ENCODE measurements at regions not wholly inside any gene's neighbourhood (a gene's known extent, or its start where the extent isn't known, plus 50 kb on each side); places are given as distances from the start of the nearest gene placed in this dataset.

DNA sequence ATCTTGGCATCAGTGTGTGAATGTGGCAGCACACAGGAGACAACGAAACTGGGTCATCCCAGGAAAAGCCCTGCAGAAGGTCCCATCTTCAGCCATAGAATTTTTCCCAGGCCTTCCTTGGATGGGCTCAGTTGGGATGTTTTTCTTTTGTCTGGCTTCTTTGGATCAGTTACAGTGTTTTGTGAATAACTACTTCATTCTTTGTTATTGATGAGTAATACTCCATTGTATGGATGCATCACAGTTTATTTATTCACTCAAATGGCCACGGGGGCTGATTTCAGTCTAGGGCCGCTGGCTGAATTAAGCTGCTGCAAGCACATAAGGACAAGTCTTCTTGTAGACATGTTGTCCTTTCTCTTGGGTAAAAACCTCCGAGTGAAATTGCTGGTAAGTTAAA is 81.3 kb upstream of the CD93 start:
- Mint-ChIP-seq H3K4me3 (ENCODE audit: unreplicated experiment) (no peak overlapping the region), H3K27me3 (ENCODE audit: unreplicated experiment) (peaks cover 6% of the 10 kb centered on the region), H3K36me3 (ENCODE audit: unreplicated experiment) (no peaks in the 10 kb centered on the region), H3K27ac (ENCODE audit: unreplicated experiment) (no peak overlapping the region), H3K4me1 (ENCODE audit: low read depth, unreplicated experiment) (peaks cover 2% of the 10 kb centered on the region), H3K9me3 (ENCODE audit: unreplicated experiment) (no peaks in the 10 kb centered on the region)
- DNase-seq = no peak
- TF ChIP-seq, protein P1, sequence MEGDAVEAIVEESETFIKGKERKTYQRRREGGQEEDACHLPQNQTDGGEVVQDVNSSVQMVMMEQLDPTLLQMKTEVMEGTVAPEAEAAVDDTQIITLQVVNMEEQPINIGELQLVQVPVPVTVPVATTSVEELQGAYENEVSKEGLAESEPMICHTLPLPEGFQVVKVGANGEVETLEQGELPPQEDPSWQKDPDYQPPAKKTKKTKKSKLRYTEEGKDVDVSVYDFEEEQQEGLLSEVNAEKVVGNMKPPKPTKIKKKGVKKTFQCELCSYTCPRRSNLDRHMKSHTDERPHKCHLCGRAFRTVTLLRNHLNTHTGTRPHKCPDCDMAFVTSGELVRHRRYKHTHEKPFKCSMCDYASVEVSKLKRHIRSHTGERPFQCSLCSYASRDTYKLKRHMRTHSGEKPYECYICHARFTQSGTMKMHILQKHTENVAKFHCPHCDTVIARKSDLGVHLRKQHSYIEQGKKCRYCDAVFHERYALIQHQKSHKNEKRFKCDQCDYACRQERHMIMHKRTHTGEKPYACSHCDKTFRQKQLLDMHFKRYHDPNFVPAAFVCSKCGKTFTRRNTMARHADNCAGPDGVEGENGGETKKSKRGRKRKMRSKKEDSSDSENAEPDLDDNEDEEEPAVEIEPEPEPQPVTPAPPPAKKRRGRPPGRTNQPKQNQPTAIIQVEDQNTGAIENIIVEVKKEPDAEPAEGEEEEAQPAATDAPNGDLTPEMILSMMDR (IDR thresholded peaks at IDR 0.05; ENCODE audit: partially characterized antibody, unreplicated experiment) = no peak

DNA sequence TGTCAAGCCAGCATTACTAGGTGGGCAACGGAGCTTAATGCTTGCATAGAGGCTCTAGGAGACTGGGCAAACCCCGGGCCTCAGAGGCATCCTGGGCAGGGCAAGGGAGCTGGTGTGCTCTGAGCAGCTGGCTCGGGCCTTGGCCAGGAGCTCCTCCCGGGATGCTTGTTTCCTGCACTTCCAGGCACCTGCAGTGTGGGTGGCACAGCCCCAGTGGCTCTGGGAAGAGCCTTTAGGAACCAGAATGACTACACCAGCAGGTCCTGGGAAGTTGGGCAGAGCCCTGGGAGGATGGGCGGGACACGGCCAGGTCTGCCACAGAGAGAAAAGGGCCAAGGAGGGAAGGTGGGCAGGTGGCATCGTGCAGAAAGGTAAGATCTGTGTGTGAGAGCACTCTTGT is 80.4 kb upstream of the CD93 start:
- H3K9me3 Mint-ChIP-seq (ENCODE audit: unreplicated experiment) = no peaks in the 10 kb centered on the region
- TF ChIP-seq, protein P1 (IDR thresholded peaks at IDR 0.05; ENCODE audit: partially characterized antibody, unreplicated experiment) = no peak
- H3K27ac Mint-ChIP-seq (ENCODE audit: unreplicated experiment) = no peak overlapping the region
- no peaks in the 10 kb centered on the region for H3K36me3 Mint-ChIP-seq (ENCODE audit: unreplicated experiment)
- no peak overlapping the region for H3K4me3 Mint-ChIP-seq (ENCODE audit: unreplicated experiment)
- no peak for DNase-seq
- peaks cover 2% of the 10 kb centered on the region for H3K4me1 Mint-ChIP-seq (ENCODE audit: low read depth, unreplicated experiment)
- H3K27me3 Mint-ChIP-seq (ENCODE audit: unreplicated experiment) = peaks cover 6% of the 10 kb centered on the region

DNA sequence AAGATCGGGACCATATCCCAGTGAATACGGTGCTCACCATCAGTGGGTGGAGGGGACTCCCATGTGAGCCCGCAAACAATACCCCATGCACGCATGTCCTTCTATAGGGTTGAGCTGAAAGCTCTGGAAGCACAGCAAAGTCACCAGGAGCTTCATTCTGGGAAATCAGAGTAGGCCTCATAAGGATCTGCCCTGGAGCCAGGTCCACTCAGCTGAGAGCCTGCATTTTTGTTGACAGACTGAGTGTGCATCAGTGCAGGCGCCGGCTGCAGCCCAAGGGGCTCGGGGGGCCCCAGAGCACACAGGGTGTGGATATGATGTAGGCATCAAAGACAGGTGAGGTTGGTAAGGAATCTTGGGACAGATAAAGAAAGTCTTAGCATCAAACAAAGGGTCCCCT is 79.8 kb upstream of the CD93 start:
- Mint-ChIP-seq H3K4me1 (ENCODE audit: low read depth, unreplicated experiment) (peaks cover 2% of the 10 kb centered on the region), H3K27me3 (ENCODE audit: unreplicated experiment) (peaks cover 6% of the 10 kb centered on the region), H3K9me3 (ENCODE audit: unreplicated experiment) (no peaks in the 10 kb centered on the region), H3K27ac (ENCODE audit: unreplicated experiment) (no peak overlapping the region), H3K36me3 (ENCODE audit: unreplicated experiment) (no peaks in the 10 kb centered on the region), H3K4me3 (ENCODE audit: unreplicated experiment) (no peak overlapping the region)
- DNase-seq = no peak
- TF ChIP-seq, protein P1 (IDR thresholded peaks at IDR 0.05; ENCODE audit: partially characterized antibody, unreplicated experiment) = no peak

DNA sequence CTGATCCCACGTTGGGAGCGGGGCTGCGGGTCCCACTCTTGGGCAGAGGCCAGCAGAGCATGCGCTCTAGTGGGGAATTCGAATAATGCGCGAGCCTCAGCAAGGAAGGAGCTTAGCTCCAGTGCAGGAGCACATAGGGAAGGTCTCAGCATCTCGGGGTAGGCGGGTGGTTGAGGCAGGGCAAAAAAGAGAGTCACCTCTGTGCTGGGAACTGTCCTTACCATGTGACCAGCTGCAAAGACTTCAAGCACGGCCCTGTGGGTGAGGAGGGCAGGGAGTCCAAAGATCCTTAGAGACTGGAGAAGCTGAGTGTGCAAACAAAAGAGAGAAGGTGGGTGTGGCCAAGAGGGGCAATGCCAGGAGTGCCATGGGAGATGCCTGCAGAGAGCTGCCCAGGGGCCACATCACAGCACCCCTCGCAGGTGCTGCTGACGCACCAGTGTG is 79.2 kb upstream of the CD93 start:
- peaks cover 6% of the 10 kb centered on the region for H3K27me3 Mint-ChIP-seq (ENCODE audit: unreplicated experiment)
- no peak overlapping the region for H3K27ac Mint-ChIP-seq (ENCODE audit: unreplicated experiment)
- no peak for DNase-seq
- H3K4me1 Mint-ChIP-seq (ENCODE audit: low read depth, unreplicated experiment) = peaks cover 2% of the 10 kb centered on the region
- TF ChIP-seq, protein P1 (IDR thresholded peaks at IDR 0.05; ENCODE audit: partially characterized antibody, unreplicated experiment) = no peak
- no peak overlapping the region for H3K4me3 Mint-ChIP-seq (ENCODE audit: unreplicated experiment)
- no peaks in the 10 kb centered on the region for H3K9me3 Mint-ChIP-seq (ENCODE audit: unreplicated experiment)
- H3K36me3 Mint-ChIP-seq (ENCODE audit: unreplicated experiment) = no peaks in the 10 kb centered on the region

DNA sequence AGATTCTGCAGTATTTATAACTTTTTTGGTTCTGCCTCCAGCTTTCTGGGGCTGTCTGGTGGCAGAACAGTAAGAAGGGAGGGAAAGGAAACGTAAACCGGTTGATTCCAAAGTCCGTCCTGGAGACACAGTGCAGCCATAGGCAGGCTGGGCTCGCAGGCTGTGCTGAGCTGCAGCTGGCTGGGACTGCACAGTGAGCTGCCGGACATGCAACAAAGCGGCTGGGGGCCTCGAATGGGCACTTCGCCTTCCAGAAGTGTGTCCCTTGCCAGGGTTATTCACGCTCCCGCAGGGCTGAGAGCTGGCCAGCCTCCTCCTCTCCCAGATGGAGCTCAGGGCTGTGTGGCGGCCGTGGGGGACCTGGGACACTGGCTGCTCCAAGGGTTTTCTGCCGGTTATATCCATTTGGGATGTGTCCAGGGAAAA is 78.1 kb upstream of the CD93 start:
- peaks cover 2% of the 10 kb centered on the region for H3K4me1 Mint-ChIP-seq (ENCODE audit: low read depth, unreplicated experiment)
- DNase-seq = no peak
- H3K9me3 Mint-ChIP-seq (ENCODE audit: unreplicated experiment) = no peaks in the 10 kb centered on the region
- peaks cover 6% of the 10 kb centered on the region for H3K27me3 Mint-ChIP-seq (ENCODE audit: unreplicated experiment)
- TF ChIP-seq, protein P1 (IDR thresholded peaks at IDR 0.05; ENCODE audit: partially characterized antibody, unreplicated experiment) = no peak
- H3K36me3 Mint-ChIP-seq (ENCODE audit: unreplicated experiment) = no peaks in the 10 kb centered on the region
- no peak overlapping the region for H3K27ac Mint-ChIP-seq (ENCODE audit: unreplicated experiment)
- H3K4me3 Mint-ChIP-seq (ENCODE audit: unreplicated experiment) = no peak overlapping the region

Measured in glutamatergic neuron (in vitro differentiated cells).